BJ (cell line): ENCODE measurements at regions not wholly inside any gene's neighbourhood (a gene's known extent, or its start where the extent isn't known, plus 50 kb on each side); places are given as distances from the start of the nearest gene placed in this dataset.

ENCODE experiments used
- CTCF ChIA-PET: fragments of 350-600 bp; formaldehyde crosslinking; extraction: SDS; loops from one replicate; lab custom pipeline; 2021; ENCODE audit warnings: antibody characterized with exemption, inconsistent platforms; lab: Yijun Ruan, JAX
- POLR2A ChIA-PET: fragments of 300-600 bp; sonication (Branson Sonifier 250); formaldehyde crosslinking; extraction: SDS; loops from one replicate; lab custom pipeline; 2021; ENCODE audit warnings: antibody characterized with exemption; lab: Charles Lee
- DNase-seq: peaks from one replicate; pipeline ENCODE4 v3.0.0-alpha.2; 2011; ENCODE audit warnings: low read depth
- H3K27me3 ChIP-seq: 2 replicates; pipeline ENCODE4 v1.6.0; 2011; ENCODE audit warnings: low read length; ENCODE audit not compliant: control insufficient read depth, insufficient read depth
- H3K36me3 ChIP-seq: 2 replicates; pipeline ENCODE4 v1.5.1; 2011; ENCODE audit warnings: low read length; ENCODE audit not compliant: control insufficient read depth, insufficient read depth
- H3K4me3 ChIP-seq: 2 replicates; pipeline ENCODE4 v1.5.1; 2011; ENCODE audit warnings: low read depth, mild to moderate bottlenecking, control low read depth, low read length
- TF ChIP-seq, protein P1 (sequence below): IDR thresholded peaks from 2 replicates; pipeline ENCODE4 v1.5.1; 2011; ENCODE audit warnings: low read depth, mild to moderate bottlenecking, control low read depth, inconsistent platforms, low read length, moderate library complexity; ENCODE audit not compliant: insufficient read depth

DNA sequence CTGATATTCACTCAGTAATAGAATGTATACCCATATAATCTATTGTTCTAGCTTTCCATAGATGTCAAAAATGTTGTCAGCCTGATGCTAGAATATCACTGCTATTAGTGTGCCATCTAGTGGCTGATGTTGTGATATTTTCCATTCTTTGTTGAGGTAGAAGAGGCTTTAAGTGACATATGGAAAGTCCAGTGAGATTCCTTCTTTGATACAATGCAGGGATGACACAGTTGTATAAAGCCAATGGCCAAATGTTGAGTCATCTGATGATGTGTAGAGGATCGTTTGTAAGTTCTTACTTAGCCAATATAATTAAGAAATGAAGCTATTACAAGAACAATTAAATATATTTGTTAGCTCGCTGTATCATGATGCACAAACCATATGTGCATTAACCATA lies 58.1 kb upstream of the PCED1B start:
- DNase-seq: peak; percentile 62
- ChIA-PET CTCF (interaction anchor here (0.6 to 3.2 kb wide), 24 partner anchors 10 to 950 kb away, joined by 3 to 20 read pairs (median 4); no protein-coding TSS in a partner anchor), POLR2A (no interaction called here)
- Histone ChIP-seq H3K4me3 (no peak overlapping the region), H3K27me3 (no peaks in the 10 kb centered on the region), H3K36me3 (no peaks in the 10 kb centered on the region)
- TF ChIP-seq, protein P1, sequence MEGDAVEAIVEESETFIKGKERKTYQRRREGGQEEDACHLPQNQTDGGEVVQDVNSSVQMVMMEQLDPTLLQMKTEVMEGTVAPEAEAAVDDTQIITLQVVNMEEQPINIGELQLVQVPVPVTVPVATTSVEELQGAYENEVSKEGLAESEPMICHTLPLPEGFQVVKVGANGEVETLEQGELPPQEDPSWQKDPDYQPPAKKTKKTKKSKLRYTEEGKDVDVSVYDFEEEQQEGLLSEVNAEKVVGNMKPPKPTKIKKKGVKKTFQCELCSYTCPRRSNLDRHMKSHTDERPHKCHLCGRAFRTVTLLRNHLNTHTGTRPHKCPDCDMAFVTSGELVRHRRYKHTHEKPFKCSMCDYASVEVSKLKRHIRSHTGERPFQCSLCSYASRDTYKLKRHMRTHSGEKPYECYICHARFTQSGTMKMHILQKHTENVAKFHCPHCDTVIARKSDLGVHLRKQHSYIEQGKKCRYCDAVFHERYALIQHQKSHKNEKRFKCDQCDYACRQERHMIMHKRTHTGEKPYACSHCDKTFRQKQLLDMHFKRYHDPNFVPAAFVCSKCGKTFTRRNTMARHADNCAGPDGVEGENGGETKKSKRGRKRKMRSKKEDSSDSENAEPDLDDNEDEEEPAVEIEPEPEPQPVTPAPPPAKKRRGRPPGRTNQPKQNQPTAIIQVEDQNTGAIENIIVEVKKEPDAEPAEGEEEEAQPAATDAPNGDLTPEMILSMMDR: peak; percentile 54

DNA sequence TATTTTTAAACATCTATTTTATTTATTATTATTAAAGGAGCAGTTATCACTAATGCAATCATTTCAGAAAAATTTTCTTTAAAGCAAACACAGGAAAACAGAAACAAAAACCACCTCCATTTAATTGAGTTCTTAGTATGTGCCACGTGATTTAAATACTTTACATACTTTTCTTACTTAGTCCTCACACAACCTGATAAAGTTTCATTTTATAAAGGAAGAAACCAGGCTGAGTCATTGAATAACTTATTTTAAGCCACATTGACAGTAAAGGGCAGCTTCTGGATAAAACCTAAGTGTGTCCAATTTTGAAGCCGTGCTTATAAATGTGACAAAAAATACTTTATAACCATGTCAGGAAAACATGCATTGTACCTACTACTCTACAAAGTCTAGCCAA lies 57.1 kb upstream of the PCED1B start:
- TF ChIP-seq, protein P1: no peak
- H3K27me3 ChIP-seq: no peaks in the 10 kb centered on the region
- ChIA-PET POLR2A (no interaction called here), CTCF (interaction anchor here (1.0 to 1.5 kb wide), 7 partner anchors 64 to 951 kb away, joined by 3 to 9 read pairs (median 4); no protein-coding TSS in a partner anchor)
- no peak overlapping the region for H3K4me3 ChIP-seq
- no peaks in the 10 kb centered on the region for H3K36me3 ChIP-seq
- peak; percentile 63 for DNase-seq

DNA sequence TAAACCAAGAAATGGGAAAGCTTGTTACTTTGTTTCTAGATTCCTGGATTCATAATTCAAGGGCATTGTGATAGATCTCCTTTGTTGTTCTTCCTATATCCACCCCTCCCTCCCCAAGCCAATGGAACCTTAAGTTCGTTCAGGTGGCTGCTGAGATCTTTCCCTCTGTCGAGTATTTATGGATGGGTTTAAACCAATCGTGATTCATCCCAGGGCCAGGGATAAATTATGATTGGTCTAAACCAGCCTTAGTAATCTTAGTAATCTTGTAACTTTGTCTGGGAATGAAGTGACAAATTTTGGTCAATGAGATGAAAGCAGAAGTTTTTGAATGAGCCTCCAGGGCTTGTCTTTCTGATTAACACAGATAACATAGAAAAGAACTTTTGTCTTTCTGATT lies 56.1 kb upstream of the PCED1B start:
- ChIA-PET POLR2A (no interaction called here), CTCF (interaction anchor here (0.7 to 1.1 kb wide), 2 partner anchors 9 to 285 kb away, joined by 3 to 4 read pairs; no protein-coding TSS in a partner anchor)
- TF ChIP-seq, protein P1: no peak
- H3K36me3 ChIP-seq: no peaks in the 10 kb centered on the region
- H3K4me3 ChIP-seq: no peak overlapping the region
- DNase-seq: no peak
- no peaks in the 10 kb centered on the region for H3K27me3 ChIP-seq

DNA sequence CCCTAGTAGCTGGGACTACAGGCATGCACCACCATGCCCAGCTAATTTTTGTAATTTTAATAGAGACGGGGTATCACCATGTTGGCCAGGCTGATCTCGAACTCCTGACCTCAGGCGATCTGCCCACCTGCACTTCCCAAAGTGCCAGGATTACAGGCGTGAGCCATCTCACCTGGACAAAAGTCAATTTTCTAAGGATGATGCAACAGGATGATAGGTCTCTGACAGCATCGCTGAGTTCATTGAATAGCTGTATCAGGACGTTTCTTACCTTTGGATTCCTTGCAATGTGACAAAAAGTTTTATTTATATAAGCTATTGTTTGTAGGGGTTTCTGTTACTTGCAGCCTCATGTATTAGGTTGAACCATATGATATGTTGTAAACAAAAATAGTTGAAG lies 55.5 kb upstream of the PCED1B start:
- H3K27me3 ChIP-seq: no peaks in the 10 kb centered on the region
- no peak overlapping the region for H3K4me3 ChIP-seq
- ChIA-PET POLR2A (no interaction called here), CTCF (interaction anchor here (1.1 kb wide), 2 partner anchors 9 to 90 kb away, joined by 3 to 4 read pairs; no protein-coding TSS in a partner anchor)
- no peak for DNase-seq
- no peaks in the 10 kb centered on the region for H3K36me3 ChIP-seq
- TF ChIP-seq, protein P1: no peak

DNA sequence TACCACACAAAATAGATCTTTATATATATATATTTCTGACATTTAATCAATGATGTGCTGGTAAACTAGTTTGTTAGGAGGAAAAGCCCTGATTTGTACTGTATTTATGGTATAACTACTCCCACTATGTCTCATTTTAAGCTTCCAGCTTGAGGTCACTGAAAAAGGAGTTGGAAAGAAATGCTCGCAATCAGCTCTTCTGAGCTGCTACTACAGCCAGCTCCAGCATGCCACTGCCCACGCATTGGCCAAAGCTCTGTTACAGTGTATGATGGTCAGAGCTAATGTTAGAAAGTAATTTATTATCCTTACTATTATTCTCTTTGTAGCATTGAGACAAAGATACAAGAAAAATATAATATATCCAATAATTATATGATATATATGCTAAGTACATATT lies 55.0 kb upstream of the PCED1B start:
- H3K27me3 ChIP-seq: no peaks in the 10 kb centered on the region
- TF ChIP-seq, protein P1: no peak
- CTCF ChIA-PET: interaction anchor here (1.1 kb wide), 2 partner anchors 8 to 90 kb away, joined by 3 to 4 read pairs; no protein-coding TSS in a partner anchor
- H3K4me3 ChIP-seq: no peak overlapping the region
- POLR2A ChIA-PET: no interaction called here
- no peaks in the 10 kb centered on the region for H3K36me3 ChIP-seq
- no peak for DNase-seq
